HG02943 (cell line): ENCODE measurements at regions not wholly inside any gene's neighbourhood (a gene's known extent, or its start where the extent isn't known, plus 50 kb on each side); places are given as distances from the start of the nearest gene placed in this dataset.
"Not testable (repeated sequence)": the region's sequence is repeated elsewhere in the genome, so short reads cannot be mapped to it uniquely, and the experiment has no call there.

Experiments
- ATAC-seq: cut with Tn5 transposase; IDR thresholded peaks from one replicate; pipeline ENCODE4 v1.9.1; 2021; ENCODE audit warnings: mild to moderate bottlenecking, low read depth, moderate library complexity; ENCODE audit not compliant: unreplicated experiment

DNA sequence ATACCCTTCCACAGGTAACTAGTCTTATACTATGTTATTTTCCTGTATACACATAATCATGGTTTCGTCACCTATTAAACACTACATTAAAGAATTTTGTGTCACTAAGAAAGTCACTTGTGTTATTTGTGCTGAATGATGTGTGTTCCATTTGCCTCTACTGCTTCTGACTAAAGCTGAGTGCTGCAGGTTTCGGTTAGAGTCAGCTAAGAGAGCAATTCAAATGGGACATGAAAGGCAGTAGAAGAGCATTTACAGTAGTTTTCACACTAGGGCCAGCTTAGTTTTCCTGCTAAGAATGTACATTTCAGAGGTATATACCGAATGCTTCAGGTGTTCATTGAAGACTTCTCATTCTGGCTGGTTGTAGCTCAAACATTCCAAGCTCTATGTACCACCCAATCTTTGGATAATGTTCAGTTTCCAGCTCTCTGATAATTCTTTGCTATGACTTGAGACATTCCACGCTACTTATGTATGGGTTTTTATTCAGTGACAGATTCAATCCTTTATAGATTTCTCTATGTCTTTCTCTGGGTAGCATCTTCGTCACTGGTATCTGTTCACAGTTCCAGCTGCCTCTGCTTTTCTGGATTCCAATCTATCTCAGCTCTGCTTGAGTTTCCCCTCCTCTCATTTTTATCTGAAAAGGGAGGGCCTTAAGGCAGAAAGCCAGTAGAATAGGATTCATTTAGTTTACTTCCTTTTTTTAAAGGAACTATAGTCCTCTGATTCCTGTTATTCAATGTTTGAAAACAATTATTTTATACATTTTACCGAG is 164.4 kb downstream of the CXXC4 start:
- no peak for ATAC-seq

DNA sequence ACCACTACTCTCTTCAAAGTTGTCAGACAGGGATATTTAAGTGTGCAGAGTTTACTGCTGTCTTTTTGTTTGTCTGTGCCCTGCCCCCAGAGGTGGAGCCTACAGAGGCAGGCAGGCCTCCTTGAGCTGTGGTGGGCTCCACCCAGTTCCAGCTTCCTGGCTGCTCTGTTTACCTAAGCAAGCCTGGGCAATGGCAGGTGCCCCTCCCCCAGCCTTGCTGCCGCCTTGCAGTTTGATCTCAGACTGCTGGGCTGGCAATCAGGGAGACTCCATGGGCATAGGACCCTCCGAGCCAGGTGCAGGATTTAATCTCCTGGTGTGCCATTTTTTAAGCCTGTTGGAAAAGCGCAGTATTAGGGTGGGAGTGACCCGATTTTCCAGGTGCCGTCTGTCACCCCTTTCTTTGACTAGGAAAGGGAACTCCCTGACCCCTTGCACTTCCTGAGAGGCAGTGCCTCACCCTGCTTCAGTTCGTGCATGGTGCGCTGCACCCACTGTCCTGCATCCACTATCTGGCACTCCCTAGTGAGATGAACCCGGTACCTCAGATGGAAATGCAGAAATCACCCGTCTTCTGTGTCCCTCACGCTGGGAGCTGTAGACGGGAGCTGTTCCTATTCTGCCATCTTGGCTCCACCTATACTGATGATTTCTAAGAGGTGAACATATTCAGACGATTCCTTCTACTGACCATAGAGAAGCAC is 167.6 kb downstream of the CXXC4 start:
- not testable (repeated sequence) for ATAC-seq

DNA sequence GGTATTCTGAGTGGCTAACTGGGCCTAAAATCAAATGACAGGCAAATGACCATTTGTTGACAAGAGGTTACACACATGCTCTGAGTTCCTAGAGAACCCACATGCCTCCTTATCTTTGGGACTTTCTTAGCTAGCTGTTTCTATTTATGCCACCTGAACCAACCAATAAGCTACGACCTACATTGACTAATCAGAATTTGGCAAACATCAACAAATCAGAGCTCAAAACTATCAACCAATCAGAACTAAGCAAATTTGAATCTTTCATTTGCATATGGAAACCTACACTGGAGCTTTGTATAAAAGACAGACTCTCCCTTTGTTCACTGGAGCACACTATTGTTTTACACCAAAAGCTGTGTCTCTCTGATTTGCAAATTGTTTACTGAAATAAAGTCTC is 192.0 kb downstream of the CXXC4 start:
- ATAC-seq, result no peak

DNA sequence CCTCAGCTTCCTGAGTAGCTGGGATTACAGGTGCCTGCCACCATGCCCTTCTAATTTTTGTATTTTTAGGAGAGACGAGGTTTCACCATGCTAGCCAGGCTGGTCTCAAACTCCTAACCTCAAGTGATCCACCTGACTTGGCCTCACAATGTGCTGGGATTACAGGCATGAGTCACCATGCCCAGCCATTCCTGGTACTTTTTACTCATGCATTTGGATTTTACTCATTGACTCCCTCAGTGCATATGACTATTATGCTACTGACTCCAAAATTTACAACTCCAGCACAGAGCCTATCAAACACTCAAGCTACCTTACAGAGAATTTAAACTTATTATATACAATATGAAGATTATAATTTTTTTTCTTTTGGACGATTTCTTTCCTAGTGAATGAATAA is 199.9 kb downstream of the CXXC4 start:
- no peak for ATAC-seq

DNA sequence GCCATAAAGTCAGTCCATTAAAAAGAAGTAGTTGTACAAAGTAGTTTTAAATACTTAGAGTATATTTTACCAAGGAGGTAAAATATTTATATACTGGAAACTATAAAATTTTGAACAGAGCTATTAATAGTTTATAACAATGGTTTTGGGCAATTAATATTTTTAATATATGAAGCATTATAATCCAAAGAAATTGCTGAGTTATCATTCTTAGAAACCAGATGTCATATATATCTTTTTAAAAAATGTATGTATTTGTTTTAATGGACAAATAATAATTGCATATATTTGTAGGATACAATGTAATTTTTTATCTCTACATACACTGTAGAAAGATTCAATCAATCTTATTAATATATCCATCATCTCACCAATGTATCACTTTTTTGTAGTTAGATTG is 207.8 kb downstream of the CXXC4 start:
- ATAC-seq, result no peak

DNA sequence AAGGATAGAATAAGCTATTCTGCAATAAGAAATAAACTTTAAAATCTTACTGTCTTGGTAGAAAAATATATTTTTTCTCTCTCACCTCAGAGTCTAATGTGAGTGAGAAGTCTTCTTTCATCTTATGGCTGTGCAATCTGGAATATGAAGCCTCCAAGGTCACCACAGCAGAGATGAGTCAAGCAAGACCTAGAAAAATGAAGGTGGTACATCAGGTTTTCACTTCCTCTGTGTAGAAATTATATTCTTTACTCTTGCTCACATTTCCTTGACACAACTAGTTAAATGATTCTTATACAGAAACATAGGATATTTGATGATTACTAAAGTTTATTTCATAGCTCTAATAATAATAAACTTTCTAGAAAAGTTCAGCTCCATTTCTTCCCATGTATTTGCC is 211.4 kb downstream of the CXXC4 start:
- ATAC-seq, result no peak

DNA sequence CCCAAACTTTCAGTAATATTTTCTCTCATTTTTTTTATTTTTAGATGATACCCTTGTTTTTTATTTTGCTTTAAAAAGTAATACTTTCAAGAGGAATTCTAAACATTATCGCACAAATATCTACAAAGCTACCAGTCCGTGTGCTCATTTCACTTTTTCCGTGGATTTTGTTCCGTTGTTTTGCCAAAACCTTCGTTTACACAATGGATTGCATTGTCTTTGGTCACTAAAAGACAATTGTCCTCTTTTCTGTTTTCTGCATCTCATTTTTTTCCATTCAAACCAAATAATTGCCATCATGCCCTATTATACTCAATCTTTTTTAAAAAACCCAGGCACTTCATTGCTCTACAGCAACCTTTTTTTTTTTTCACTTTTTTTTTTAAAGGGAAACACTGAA is 214.9 kb downstream of the CXXC4 start:
- ATAC-seq, result no peak

DNA sequence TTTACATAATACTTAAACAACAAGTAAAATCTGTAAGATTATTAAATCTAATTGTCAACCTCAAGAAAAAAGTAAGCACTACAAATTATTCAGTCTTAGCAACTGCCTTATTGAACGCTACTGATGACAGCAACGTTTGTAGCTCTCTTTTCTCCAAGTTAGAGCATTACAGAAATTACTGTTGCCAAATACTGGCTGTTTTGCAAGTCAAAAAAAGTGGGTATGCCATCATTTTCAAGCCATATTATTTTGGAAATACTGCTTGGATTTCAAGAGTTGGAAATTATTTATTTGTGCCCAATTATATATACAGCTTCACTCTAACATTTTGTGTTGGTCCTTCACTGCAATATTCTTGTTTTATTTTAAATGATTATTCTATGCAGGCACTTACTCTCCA is 221.7 kb downstream of the CXXC4 start:
- ATAC-seq, result no peak

DNA sequence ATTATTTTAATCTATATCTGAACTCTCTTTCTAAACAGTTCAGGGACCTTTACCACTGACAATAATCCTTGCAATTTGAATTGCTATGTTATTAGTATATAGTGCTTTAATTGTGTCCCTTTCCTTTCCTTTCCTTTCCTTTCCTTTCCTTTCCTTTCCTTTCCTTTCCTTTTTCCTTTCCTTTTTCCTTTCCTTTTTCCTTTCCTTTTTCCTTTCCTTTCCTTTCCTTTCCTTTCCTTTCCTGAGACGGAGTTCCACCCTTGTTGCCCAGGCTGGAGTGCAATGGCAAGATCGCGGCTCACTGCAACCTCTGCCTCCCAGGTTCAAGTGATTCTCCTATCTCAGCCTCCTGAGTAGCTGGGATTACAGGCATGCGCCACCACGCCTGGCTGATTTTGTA is 225.1 kb downstream of the CXXC4 start:
- ATAC-seq, result not testable (repeated sequence)

DNA sequence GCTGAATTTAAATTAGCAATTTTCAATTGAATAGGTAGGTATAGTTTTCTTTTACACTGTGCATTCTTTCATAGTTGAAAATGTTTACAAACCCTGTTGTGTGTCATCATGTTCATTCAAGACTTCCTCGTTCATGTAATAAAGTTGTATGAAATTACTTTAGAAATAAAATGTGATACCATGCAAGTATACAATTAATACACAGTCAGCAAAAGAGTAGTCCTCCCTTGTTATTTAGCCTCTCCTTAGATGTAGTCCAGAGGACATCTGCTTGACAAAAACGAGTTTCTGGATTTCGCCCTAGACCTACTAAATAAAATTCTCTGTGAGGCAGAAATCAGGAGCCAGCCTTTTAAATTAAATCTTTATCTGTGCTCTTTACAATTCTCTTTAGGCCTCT is 231.6 kb downstream of the CXXC4 start:
- no peak for ATAC-seq

DNA sequence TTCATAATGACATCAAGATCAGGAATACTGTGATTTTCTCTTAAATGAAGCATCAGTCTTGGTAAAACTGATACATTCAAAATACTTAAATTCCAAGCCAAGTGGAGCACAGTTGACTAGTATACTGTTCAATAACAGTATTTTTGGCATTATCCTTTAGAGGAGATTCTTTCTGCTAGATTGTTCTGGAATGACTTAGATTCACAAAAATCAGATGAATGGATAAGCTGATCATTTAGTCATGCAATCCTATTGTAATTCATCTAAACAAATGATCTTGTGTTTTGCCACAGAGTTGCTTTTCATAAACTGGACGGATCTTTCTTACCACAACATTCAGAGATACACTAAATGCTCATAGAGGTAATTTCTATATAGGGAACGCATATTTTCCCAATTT is 232.0 kb downstream of the CXXC4 start:
- ATAC-seq, result no peak

DNA sequence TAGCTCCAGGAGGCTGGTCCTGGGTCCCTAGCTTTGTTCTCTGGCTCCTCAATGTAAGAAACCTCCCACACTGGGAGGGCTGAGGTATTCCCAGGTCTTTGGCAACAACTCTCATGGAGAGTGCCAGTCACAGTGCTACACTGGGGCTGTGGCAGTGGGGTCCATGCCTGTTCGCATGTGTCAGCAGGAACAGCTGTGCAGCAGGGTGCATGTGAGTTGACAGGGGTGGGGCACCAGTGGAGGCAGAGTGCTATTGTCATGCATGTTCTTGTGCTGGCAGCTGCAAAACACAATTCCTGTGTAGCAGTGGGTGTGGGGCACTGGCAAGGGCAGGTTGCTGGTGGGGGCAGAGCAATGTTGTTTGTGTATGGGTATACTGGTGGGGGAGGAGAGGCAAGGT is 246.0 kb downstream of the CXXC4 start:
- ATAC-seq, result no peak

DNA sequence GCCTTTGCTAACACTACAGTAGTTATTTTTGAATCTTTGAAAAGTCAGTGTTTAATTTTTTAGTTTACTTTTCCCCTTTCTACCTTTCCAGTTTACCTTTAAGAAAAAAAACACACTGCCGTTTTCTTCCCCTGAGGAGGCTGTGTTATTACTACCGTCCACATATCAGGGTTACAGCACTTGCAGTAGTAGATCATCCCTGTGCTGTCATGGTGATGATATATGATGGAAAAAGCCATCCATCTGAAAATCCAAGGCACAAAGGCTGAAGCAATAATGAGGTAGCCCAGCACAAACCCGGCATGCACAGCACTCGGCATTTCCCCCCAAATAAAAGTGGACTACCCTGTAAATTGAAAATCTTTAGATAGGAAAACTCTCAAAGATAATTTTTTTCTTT is 258.7 kb downstream of the CXXC4 start:
- no peak for ATAC-seq

DNA sequence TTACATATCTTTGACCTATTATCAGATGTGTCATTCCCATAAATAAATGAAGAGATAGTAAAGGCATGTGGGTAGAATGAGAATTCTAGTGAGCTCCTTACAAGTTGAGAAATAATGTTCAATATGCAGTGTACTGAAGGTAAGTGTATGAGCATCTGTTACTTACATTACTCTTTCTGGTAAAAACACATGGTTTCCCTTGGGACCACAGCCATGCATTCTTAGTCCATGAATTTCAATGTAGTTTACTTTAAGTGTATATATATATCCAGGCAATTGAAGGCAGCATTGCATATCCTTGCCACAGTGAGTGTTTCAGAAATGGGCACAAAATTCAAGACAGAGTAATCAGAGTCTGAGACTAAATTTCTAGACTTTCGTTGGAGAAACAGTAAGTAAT is 277.2 kb downstream of the CXXC4 start:
- no peak for ATAC-seq

DNA sequence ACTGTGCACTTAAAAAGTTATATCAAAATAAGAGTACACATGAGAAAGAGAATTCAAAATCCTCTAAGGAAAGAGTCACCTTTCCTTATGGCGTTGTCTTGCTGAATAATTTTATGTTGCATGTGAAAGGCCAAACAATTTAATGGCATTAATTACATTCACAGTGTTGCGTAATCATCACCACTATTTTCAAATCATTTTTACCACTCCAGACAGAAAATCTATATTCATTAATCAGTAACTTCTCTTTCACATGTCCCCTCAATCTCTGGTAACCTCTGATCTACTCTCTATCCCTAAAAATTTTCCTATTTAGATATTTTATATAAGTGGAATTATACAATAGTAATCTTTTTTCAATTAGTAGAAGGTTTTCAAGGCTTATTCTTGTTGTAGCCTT is 283.0 kb downstream of the CXXC4 start:
- no peak for ATAC-seq

DNA sequence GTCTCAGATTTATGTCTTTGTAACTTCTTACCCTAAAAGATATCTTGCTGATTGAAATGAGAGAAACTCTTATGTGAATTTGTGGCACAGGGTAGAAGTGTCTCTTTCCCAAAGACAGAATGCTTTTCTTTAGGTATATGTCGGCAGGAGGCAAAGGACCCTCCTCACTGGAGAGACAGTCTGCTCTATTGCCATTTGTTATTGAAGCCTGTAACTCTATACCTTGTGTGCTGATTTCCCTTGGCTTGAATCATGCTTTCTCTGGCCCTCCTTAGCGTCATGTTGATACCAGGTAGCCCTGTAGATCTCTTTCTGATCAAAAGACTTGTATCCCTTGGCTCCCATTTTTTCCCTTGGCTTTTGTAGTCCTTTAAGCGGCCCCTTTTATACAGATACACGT is 284.3 kb downstream of the CXXC4 start:
- no peak for ATAC-seq

DNA sequence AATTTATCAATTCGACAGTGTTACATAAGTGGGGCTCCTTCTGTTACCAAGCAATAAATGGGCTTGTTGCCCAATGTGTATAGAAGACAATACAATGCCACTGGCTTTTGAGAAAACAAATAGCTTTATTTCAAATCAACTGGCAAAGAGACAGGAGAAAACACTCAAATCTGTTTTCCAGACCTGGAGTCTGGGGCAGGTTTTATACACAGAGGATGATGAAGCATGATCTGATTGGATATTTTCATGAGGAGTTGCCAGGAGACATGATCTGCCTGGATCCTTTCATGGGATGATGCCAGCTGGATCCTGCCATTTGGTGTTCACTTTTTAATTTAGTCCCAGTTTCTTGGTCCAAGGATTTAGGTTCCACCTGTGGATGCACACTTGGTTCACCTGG is 287.9 kb downstream of the CXXC4 start:
- no peak for ATAC-seq

DNA sequence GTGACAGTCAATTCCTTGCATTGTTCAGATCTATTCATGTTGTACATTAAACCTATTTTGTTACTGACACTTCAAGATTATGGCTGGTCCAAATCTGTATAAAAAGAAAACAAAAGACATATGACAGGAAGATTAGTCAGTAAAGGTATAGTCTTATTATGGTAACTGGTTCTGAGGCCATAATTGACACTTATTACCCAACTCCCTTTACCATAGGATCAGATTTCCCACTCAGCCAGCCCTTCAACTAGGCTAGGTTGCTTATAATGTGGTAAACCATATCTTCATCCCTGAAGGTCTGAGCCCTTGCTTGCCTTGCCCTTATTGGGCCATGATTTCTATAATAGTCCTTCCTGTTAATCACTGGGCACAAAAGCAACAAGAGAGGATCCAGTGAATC is 289.6 kb downstream of the CXXC4 start:
- no peak for ATAC-seq

DNA sequence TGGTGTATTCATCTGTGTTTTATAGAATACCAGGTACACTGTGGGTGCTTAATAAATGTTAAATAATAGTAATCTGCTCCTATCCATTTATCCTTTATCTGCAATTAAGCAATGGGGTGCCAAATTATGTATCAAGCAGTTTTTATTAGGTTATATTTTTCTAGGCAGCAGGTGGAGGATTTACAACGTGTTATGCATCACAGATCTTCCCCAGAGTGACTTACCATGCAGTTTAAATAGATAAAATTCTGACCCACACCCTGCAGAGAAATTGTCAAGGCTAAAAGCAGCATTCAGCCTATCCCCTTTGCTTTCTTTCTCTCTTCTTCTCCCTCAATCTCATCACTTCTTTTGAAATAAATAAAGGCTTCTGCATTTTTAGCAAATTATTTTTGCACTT is 306.4 kb downstream of the CXXC4 start:
- ATAC-seq, result no peak

DNA sequence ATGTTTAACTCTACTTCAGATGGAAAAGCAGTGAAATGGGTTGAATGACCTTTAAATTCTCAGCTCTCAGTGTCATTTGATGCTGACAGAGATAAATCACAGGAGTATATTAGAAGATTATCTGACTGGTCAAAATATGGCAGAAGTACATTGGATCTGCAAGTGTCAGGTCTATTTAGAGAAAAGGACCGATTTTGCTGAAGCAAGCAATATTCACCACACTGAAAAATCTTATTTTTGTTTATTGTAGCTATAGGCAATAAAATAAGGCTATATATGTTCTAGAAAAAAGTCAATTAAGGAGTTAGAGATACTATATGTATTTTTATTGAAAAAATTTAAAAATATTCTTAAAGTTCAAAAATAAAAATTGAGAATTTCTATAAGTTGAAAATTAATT is 325.3 kb downstream of the CXXC4 start:
- ATAC-seq, result no peak

DNA sequence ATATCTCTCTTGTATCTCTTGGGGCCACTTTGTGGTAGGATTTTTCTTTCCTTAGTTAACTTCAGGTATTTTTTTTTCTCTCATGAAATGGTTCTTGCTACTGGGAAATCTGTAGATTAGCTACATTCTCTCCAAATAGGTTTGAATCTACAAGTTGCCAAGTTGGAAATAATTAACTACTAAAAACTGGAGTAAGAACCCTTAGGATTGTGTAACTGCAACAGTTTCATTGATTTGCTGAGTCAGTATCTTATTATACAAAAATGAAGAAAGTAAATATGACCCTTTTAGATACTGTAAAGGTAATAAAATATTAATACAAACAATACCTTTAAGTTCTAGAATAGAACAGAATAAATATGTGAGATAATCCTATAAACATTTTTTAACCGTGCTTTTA is 327.9 kb downstream of the CXXC4 start:
- no peak for ATAC-seq

DNA sequence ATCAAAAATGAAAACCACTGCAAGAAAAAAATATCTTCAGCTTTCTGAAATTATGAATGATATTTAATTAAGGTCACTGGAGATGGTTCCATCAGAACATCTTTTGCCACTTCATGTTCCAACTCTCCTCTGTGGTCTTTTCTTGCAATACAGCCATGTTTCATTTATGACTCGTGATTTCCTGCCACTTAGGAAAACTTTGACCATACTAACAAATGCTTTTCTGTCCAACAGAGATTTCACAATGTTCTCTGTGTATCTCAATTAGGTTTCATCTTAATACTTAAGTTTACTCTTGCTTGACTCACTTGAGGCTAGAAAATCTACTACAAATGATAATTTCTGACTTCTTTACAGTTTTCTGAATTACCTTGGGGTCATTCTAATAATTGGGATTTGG is 330.9 kb downstream of the CXXC4 start:
- no peak for ATAC-seq
